Lung (tissue), 11 donors: ENCODE measurements at regions not wholly inside any gene's neighbourhood (a gene's known extent, or its start where the extent isn't known, plus 50 kb on each side); places are given as distances from the start of the nearest gene placed in this dataset.

Experiments
- ATAC-seq: fragments of 200-7000 bp; cut with Tn5 transposase; one replicate; pipeline ENCODE4 v1.9.1; 2020; ENCODE audit warnings: moderate number of reproducible peaks; ENCODE audit not compliant: insufficient read depth, low FRiP score
- DNase-seq, 3 donors: peaks; one replicate each; pipeline ENCODE4 v3.0.0-alpha.2; 2013 to 2017
- H3K27ac ChIP-seq, 2 donors: one replicate each; pipeline ENCODE4 v1.5.1; 2013; ENCODE audit warnings: mild to moderate bottlenecking in 2 of 2, moderate library complexity in 2 of 2, control low read depth in 1 of 2, inconsistent platforms in 1 of 2, low read depth in 1 of 2, low read length in 1 of 2
- H3K27me3 ChIP-seq, 3 donors: one replicate each; pipeline ENCODE4 v1.5.1; 2013; ENCODE audit warnings: low read length in 2 of 3; ENCODE audit not compliant: control insufficient read depth in 3 of 3, insufficient read depth in 3 of 3
- H3K36me3 ChIP-seq, 4 donors: one replicate each; pipeline ENCODE4 v1.5.1; 2013; ENCODE audit warnings: low read length in 4 of 4, mild to moderate bottlenecking in 1 of 4, moderate library complexity in 1 of 4; ENCODE audit not compliant: control insufficient read depth in 4 of 4, insufficient read depth in 4 of 4
- H3K4me1 ChIP-seq, 5 donors: one replicate each; pipeline ENCODE4 v1.5.1; 2013; ENCODE audit warnings: low read length in 5 of 5, mild to moderate bottlenecking in 2 of 5, moderate library complexity in 1 of 5; ENCODE audit not compliant: control insufficient read depth in 5 of 5, insufficient read depth in 5 of 5
- H3K4me3 ChIP-seq: one replicate; pipeline ENCODE4 v1.5.1; 2013; ENCODE audit warnings: mild to moderate bottlenecking, control low read depth, moderate library complexity
- H3K9ac ChIP-seq, 2 donors: one replicate each; pipeline ENCODE4 v1.5.1; 2013; ENCODE audit warnings: low read length in 2 of 2, control low read depth in 1 of 2; ENCODE audit not compliant: insufficient read depth in 1 of 2
- H3K9me3 ChIP-seq, 4 donors: one replicate each; pipeline ENCODE4 v1.5.1; 2013; ENCODE audit warnings: low read length in 3 of 4, mild to moderate bottlenecking in 1 of 4, moderate library complexity in 1 of 4; ENCODE audit not compliant: control insufficient read depth in 4 of 4, insufficient read depth in 3 of 4
- CTCF ChIP-seq: IDR thresholded peaks from 2 replicates; pipeline ENCODE4 v1.5.1; 2012; ENCODE audit warnings: mild to moderate bottlenecking; ENCODE audit errors: control extremely low read depth, extremely low read depth
- WGBS, 2 donors: extraction: QIAGEN DNeasy Blood & Tissue Kit; methylation state at CpG; one replicate each; pipeline ENCODE4 v1.1.7; 2013; 5-methylcytosine and 5-hydroxymethylcytosine counted together
- donor health status: control.
- donor health status: control.
- donor health status: Bipolar disorder and iron deficiency.
- donor health status: healthy.
- donor health status: DM: yes; HTN: yes; CAD: no.

GRCh38 chr14:76698631-76699030 lies 62.6 kb upstream of the VASH1 start:
- Histone ChIP-seq H3K4me1 (no peaks in the 10 kb centered on the region), H3K27ac (no peak overlapping the region), H3K4me3 (no peak overlapping the region), H3K27me3 (no peaks in the 10 kb centered on the region), H3K9me3 (no peaks in the 10 kb centered on the region), H3K36me3 (no peaks in the 10 kb centered on the region), H3K9ac (no peak overlapping the region)
- WGBS, 2 donors: 62 to 72% methylated on average over 3 of the region's 3 CpGs
- no peak for ATAC-seq
- no peak for DNase-seq
- TF ChIP-seq CTCF: no peak

GRCh38 chr14:76699209-76699938 lies 61.9 kb upstream of the VASH1 start:
- WGBS, 2 donors: 77 to 81% methylated on average over 6 of the region's 6 CpGs
- no peak for ATAC-seq

GRCh38 chr14:76699939-76700590 lies 61.2 kb upstream of the VASH1 start:
- no peak overlapping the region for H3K9ac ChIP-seq
- ATAC-seq (no peak), DNase-seq (no peak)
- no peak overlapping the region for H3K27ac ChIP-seq
- no peaks in the 10 kb centered on the region for H3K9me3 ChIP-seq
- H3K4me3 ChIP-seq: no peak overlapping the region
- no peaks in the 10 kb centered on the region for H3K27me3 ChIP-seq
- no peaks in the 10 kb centered on the region for H3K4me1 ChIP-seq
- TF ChIP-seq CTCF: no peak
- WGBS, 2 donors: 87 to 93% methylated on average over 8 of the region's 8 CpGs
- H3K36me3 ChIP-seq: no peaks in the 10 kb centered on the region

More at GRCh38 chr14:76699209-76699938, 61.9 kb upstream of the VASH1 start:
- H3K9me3 ChIP-seq: no peaks in the 10 kb centered on the region
- no peak for TF ChIP-seq CTCF
- no peak overlapping the region for H3K27ac ChIP-seq
- H3K4me1 ChIP-seq: no peaks in the 10 kb centered on the region
- H3K9ac ChIP-seq: no peak overlapping the region
- H3K27me3 ChIP-seq: no peaks in the 10 kb centered on the region
- DNase-seq: no peak
- no peak overlapping the region for H3K4me3 ChIP-seq
- no peaks in the 10 kb centered on the region for H3K36me3 ChIP-seq
